PFSK-1 (cell line): ENCODE measurements at regions not wholly inside any gene's neighbourhood (a gene's known extent, or its start where the extent isn't known, plus 50 kb on each side); places are given as distances from the start of the nearest gene placed in this dataset.

Experiments used
- FOXP2 ChIP-seq: optimal IDR thresholded peaks from 2 replicates; pipeline ENCODE3; 2011; ENCODE audit warnings: borderline replicate concordance, control low read depth, inconsistent platforms; ENCODE audit not compliant: insufficient read depth; ENCODE audit errors: extremely low read length, extremely low read depth
- POLR2AphosphoS5 ChIP-seq: IDR thresholded peaks from 2 replicates; pipeline ENCODE4 v1.6.1; 2012; ENCODE audit warnings: low read depth, mild to moderate bottlenecking, control low read depth, low read length, moderate library complexity
- SIN3A ChIP-seq: IDR thresholded peaks from 2 replicates; pipeline ENCODE4 v1.6.1; 2012; ENCODE audit warnings: mild to moderate bottlenecking, low read length, moderate library complexity, borderline replicate concordance; ENCODE audit not compliant: insufficient read depth
- TAF1 ChIP-seq: IDR thresholded peaks from 2 replicates; pipeline ENCODE4 v1.6.1; 2012; ENCODE audit warnings: low read length, control low read depth, borderline replicate concordance; ENCODE audit not compliant: insufficient read depth
- TF ChIP-seq, protein P1 (sequence below), 2 experiments: IDR thresholded peaks; 2 replicates each; pipeline versions ENCODE4 v1.6.1 to v1.8.0; 2011 to 2012; ENCODE audit warnings: low read depth in 2 of 2, low read length in 2 of 2, control low read depth in 1 of 2, inconsistent platforms in 1 of 2, mild to moderate bottlenecking in 1 of 2, moderate library complexity in 1 of 2; ENCODE audit not compliant: insufficient read depth in 1 of 2

DNA sequence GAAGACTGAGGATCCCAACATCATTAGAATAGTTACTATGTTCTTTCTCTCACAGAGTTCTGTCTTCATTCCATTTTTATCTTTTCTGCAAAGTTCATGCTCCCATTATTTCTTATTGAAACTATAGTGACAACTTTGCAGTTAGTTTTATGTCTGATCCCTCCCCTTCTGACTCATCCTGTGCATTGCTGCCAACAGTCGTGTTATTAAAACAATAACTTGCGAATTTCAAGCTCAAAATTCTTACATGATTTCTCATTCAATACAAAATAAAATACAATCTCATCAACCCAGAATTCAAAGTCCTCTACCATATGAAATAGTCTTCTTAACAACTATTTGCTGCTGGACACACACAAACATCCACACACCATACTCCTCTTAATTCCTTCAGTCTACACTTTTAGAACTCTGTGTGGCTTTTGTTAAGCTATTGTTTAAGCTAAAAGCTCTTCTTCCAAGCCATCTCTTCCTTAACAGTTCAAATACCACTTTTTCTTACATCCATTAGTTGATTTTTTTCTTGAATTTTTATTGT is 261.4 kb upstream of the IRAK1BP1 start:
- TF ChIP-seq POLR2AphosphoS5, result no peak
- no peak for TF ChIP-seq FOXP2
- no peak for TF ChIP-seq TAF1

DNA sequence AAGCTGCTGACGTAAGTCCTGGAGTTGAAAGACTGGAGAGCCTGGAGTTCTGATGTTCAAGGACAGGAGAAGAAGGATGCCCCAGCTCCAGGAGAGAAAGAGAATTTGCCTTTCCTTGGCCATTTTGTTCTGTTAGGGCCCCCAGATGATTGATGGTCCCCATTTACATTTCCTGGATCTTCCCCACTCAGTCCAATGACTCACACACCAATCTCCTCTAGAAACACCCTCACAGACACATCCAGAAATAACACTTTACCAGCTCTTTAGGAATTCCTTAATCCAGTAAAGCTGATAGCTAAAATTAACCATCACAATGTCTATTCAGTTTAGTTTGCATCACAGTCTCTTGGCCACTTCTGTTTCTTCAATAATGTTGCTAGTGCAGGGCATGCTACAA is 260.2 kb upstream of the IRAK1BP1 start:
- TF ChIP-seq POLR2AphosphoS5, result no peak
- no peak for TF ChIP-seq FOXP2
- TF ChIP-seq SIN3A, result no peak
- no peak for TF ChIP-seq TAF1
- TF ChIP-seq, protein P1, sequence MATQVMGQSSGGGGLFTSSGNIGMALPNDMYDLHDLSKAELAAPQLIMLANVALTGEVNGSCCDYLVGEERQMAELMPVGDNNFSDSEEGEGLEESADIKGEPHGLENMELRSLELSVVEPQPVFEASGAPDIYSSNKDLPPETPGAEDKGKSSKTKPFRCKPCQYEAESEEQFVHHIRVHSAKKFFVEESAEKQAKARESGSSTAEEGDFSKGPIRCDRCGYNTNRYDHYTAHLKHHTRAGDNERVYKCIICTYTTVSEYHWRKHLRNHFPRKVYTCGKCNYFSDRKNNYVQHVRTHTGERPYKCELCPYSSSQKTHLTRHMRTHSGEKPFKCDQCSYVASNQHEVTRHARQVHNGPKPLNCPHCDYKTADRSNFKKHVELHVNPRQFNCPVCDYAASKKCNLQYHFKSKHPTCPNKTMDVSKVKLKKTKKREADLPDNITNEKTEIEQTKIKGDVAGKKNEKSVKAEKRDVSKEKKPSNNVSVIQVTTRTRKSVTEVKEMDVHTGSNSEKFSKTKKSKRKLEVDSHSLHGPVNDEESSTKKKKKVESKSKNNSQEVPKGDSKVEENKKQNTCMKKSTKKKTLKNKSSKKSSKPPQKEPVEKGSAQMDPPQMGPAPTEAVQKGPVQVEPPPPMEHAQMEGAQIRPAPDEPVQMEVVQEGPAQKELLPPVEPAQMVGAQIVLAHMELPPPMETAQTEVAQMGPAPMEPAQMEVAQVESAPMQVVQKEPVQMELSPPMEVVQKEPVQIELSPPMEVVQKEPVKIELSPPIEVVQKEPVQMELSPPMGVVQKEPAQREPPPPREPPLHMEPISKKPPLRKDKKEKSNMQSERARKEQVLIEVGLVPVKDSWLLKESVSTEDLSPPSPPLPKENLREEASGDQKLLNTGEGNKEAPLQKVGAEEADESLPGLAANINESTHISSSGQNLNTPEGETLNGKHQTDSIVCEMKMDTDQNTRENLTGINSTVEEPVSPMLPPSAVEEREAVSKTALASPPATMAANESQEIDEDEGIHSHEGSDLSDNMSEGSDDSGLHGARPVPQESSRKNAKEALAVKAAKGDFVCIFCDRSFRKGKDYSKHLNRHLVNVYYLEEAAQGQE (IDR thresholded peaks at IDR 0.05; ENCODE audit: insufficient read depth in 1 of 2, low read depth in 2 of 2, low read length in 2 of 2), result no peak

DNA sequence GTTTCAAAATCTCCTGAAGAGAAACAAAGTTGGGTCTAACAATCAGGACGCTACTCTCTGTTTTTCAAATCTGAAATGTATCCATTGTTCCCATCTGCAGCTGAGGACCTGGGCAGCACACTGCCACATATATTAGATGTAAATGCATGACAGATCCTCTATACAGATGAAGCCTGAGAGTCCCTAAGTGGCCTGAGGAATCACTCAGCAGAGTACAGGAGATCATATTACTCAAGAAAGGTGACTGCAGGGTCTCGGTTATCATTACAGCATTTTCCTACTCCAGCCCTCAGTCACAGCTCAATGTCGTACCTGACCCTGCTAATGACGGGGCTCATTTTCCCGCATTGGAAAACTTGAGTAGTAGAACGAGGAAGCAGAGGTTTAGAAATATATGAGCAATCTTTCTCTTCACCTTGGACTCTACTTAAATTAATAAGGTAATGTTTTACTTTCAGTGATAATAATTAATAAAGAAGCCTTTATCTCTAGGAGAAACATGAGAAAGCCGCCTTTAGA is 256.2 kb upstream of the IRAK1BP1 start:
- no peak for TF ChIP-seq SIN3A
- TF ChIP-seq FOXP2, result no peak
- TF ChIP-seq TAF1, result no peak
- TF ChIP-seq POLR2AphosphoS5, result no peak
- TF ChIP-seq, protein P1 (IDR thresholded peaks at IDR 0.05; ENCODE audit: insufficient read depth in 1 of 2, low read depth in 2 of 2, low read length in 2 of 2), result no peak

DNA sequence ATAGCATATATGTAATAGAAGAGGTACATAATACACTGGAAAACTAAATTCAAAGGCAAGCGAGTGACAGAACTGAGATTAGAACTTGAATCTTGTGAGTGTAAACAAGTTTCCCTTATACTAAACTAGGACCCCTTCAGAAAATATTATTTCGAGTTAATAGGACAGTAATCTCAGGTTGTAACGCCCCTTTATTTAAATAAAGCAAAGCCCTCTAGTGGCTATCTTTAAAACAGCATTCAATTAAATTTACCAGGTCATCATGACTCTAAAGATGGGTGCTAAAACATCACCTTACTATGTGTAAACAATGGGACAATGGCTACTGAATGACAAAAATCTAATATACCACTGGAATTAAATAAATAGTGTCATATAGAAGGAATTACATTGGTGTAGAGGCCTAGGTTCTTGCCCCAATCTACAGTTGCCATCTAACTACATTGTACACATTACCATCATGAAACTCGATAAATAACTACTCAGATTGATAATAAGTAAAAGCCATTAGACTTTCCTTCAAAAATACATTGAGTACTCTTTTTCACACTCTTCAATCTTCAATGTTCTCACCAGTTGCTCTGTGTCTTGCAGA is 255.4 kb upstream of the IRAK1BP1 start:
- TF ChIP-seq SIN3A (no peak), POLR2AphosphoS5 (no peak), TAF1 (no peak), FOXP2 (no peak)
- TF ChIP-seq, protein P1 (IDR thresholded peaks at IDR 0.05; ENCODE audit: insufficient read depth in 1 of 2, low read depth in 2 of 2, low read length in 2 of 2), result no peak

DNA sequence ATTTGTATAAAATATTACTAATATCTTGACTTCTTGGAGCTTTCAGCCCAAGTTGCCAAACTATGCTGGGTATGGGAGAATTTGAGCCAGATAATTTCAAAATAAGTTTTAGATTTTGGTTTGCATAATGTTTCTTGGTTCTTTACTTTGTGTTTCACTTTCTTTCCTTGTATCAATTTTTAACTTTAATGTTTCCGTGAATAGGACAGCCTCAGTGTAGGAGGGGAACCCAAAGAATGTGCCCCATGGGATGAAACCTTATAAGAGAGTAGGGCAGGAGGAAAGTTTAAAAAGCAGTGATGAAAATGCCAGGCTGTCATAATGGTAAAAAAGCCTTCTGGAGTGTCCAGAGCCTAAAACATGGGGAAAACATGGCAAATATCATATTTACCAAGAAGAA is 252.4 kb upstream of the IRAK1BP1 start:
- TF ChIP-seq TAF1, result no peak
- no peak for TF ChIP-seq POLR2AphosphoS5
- TF ChIP-seq SIN3A, result no peak

DNA sequence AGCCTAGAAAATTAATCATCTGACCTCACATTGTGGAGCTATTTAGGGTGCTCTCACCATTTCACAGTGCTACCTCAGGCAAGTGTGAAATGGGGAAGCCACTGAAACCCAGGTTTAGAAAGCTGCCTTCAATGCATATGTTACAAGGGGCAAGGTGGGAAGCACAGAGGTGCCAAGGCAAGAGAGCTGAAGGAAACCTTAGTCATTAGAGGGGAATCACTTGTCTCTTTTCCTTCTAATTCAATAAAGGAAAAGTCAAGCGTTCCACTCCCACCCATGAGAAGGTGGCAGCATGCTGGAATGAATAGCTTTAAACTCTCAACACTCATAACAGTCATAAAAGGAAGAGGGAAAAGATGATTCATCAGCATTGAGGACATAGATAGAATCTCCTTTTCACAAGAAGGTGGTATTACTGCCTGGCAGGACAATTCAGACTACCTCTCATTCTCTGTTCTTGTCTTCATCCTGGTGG is 251.9 kb upstream of the IRAK1BP1 start:
- TF ChIP-seq, protein P1 (IDR thresholded peaks at IDR 0.05; ENCODE audit: insufficient read depth in 1 of 2, low read depth in 2 of 2, low read length in 2 of 2), result no peak
- TF ChIP-seq SIN3A (no peak), POLR2AphosphoS5 (no peak), FOXP2 (no peak)
